Nucleus accumbens (tissue), 56 donors: ENCODE measurements at regions not wholly inside any gene's neighbourhood (a gene's known extent, or its start where the extent isn't known, plus 50 kb on each side); places are given as distances from the start of the nearest gene placed in this dataset.
"Not testable (repeated sequence)": the region's sequence is repeated elsewhere in the genome, so short reads cannot be mapped to it uniquely, and the experiment has no call there.

Experiments used
- DNase-seq, 56 donors: peaks; one replicate each; lab custom pipeline; 2025; lab: John Stamatoyannopoulos, UW

- no peak for DNase-seq
Observed at GRCh38 chr2:106293271-106293783, 99.2 kb upstream of the UXS1 start.

- no peak for DNase-seq
Observed at GRCh38 chr2:106292627-106293026, 98.5 kb upstream of the UXS1 start.

GRCh38 chr2:106288873-106289272 lies 94.8 kb upstream of the UXS1 start:
- DNase-seq = no peak

GRCh38 chr2:106285237-106285829 lies 91.2 kb upstream of the UXS1 start:
- DNase-seq = no peak

- DNase-seq = no peak
Observed at GRCh38 chr2:106284691-106285202, 90.6 kb upstream of the UXS1 start.

- DNase-seq = peak in 6 of 56 donors; percentile 7 to 31 (median 20)
Observed at GRCh38 chr2:106284255-106284654, 90.2 kb upstream of the UXS1 start.

- not testable (repeated sequence) for DNase-seq
Observed at GRCh38 chr2:106283228-106284152, 89.4 kb upstream of the UXS1 start.

GRCh38 chr2:106282462-106283170 lies 88.5 kb upstream of the UXS1 start:
- DNase-seq = no peak

- DNase-seq = not testable (repeated sequence)
Observed at GRCh38 chr2:106281907-106282430, 87.9 kb upstream of the UXS1 start.

- peak in 8 of 56 donors; percentile 3 to 34 (median 10) for DNase-seq
Observed at GRCh38 chr2:106280722-106281446, 86.8 kb upstream of the UXS1 start.

GRCh38 chr2:106280224-106280623 lies 86.1 kb upstream of the UXS1 start:
- DNase-seq = no peak

GRCh38 chr2:106278112-106278876 lies 84.2 kb upstream of the UXS1 start:
- no peak for DNase-seq

- no peak for DNase-seq
Observed at GRCh38 chr2:106277426-106277825, 83.3 kb upstream of the UXS1 start.

- no peak for DNase-seq
Observed at GRCh38 chr2:106275971-106276370, 81.9 kb upstream of the UXS1 start.

- no peak for DNase-seq
Observed at GRCh38 chr2:106274668-106275067, 80.6 kb upstream of the UXS1 start.

GRCh38 chr2:106272216-106272807 lies 78.2 kb upstream of the UXS1 start:
- DNase-seq = no peak

- no peak for DNase-seq
Observed at GRCh38 chr2:106270471-106270891, 76.4 kb upstream of the UXS1 start.

- peak in 2 of 56 donors; percentile 18 to 43 for DNase-seq
Observed at GRCh38 chr2:106269591-106270291, 75.6 kb upstream of the UXS1 start.
